HG02763 (cell line): ENCODE measurements at regions not wholly inside any gene's neighbourhood (a gene's known extent, or its start where the extent isn't known, plus 50 kb on each side); places are given as distances from the start of the nearest gene placed in this dataset.
"Not testable (repeated sequence)": the region's sequence is repeated elsewhere in the genome, so short reads cannot be mapped to it uniquely, and the experiment has no call there.

Experiments used
- ATAC-seq: cut with Tn5 transposase; IDR thresholded peaks from one replicate; pipeline ENCODE4 v1.9.1; 2021; ENCODE audit warnings: mild to moderate bottlenecking, moderate library complexity; ENCODE audit not compliant: unreplicated experiment

DNA sequence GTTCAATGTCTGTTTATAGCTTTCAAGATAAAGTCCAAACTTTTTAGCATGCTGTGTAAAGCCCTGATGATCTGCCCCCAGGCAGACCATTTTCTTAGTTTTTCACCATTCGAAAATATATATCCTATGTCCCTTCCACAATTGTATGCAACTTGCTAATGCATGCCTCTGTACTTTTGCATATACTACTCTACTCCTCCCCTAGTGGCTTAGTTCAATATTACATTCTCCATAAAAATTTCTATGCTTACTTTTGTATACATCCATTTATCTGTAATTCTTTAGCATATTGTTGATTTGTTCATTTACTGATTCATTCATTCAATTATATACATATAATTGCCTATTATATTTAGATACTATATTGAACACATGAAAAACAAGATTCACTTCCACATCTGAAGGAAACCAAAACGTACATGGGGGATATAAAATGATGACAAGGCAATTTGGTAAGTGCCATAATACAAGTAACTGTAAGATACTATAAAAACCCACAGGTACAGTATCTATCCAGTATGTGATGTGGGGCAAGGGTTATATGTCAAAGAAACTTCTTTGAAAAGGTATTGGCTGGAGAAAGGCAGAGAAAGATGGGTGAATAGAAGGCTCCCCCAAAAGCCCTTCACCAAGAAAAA is 902.5 kb downstream of the FAM133A start:
- no peak for ATAC-seq

DNA sequence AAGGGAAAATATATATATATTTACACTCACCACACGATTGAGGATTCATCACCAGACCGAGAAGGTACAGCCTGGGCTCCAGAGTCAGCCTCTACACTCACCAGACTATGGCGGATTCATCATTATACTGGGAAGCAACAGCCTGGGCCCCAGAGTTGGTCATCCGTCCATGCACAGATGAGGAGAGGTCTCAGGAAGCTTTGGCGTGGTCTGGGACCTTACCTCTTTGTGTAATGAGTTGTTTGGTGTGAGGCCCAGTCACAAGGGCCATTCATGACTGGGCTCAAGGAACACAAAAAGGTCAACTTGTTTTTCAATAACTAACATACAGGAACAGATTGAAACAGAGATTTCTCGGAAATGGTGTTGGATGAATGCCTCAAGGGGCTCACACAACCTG is 926.1 kb downstream of the FAM133A start:
- ATAC-seq, result no peak

GRCh38 chrX:94612140-94612539 is 938.1 kb downstream of the FAM133A start:
- ATAC-seq, result no peak

GRCh38 chrX:94633237-94633636 is 959.2 kb downstream of the FAM133A start:
- ATAC-seq, result no peak

DNA sequence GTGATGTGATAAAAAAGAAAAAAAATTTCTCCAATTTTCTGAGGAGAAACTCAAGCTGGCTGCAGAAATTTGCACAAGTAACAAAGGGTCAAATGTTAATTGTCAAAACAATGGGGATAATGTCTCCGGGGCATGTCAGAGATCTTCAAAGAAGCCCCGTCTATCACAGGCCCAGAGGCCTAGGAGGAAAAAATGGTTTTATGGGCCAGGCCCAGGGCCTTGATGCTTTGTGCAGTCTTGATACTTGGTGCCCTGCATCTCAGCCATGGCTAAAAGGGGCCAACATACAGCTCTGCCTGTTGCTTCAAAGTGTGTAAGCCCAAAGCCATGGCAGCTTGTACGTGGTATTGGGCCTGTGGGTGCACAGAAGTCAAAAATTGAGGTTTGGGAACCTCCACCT is 961.0 kb downstream of the FAM133A start:
- ATAC-seq, result no peak

- ATAC-seq, result no peak
These were observed 971.7 kb downstream of the FAM133A start for GRCh38 chrX:94645726-94646125.

DNA sequence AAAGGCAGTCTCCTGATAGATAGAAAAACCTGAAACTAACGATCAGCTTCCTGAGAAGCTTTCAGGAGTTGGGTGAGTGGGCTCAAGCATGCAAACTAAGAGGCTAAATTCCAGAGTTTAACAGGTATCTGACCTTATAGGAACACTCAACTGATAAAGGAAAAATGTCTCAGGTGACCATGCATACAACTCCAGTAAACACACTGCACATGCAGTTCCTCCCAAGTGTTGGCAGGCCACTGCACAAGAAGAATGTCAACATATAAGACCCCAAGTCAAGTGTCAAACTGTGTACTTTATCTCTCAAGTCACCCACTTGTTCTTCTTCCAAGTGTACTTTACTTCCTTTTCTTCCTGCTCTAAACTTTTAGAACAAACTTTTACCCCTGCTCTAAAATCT is 981.2 kb downstream of the FAM133A start:
- no peak for ATAC-seq

DNA sequence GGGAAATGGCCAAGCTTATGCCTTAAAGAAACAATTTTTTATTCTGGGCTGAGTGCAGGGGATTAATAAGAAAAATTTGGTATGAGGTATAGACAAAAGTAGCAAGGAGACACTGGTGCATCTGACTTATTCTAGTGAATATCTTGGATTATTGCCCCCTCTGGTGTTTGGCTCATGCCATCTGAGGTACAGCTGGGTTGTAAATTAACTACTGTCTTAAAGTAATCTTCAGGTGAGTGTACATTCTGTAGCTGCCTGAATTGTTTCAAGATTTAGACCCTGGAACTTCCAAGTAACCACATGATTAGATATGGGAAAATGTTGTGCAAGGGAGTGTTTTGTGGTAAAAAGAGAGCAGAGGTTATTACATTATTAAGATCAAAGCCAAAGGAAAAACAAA is 988.7 kb downstream of the FAM133A start:
- ATAC-seq, result no peak

GRCh38 chrX:94676285-94676684 is 1002.3 kb downstream of the FAM133A start:
- no peak for ATAC-seq

DNA sequence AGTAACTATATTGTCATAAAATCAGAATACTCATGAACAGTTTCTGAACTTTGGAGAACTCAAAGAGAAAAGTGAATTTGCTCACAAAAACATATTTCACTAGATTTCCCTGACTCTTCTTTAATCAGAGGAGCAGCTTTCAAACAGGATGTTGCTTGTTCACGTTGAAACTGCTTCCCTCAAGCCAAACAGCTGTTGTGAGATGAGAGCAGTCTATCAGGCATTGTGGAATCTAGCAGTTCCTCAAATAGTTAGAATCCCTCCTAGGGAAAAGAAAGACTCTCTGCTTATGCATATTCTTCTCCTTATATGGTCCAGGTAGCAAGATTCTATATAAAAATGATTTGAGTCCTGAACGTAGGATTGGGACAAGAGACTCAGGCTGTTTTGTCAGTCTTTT is 1012.1 kb downstream of the FAM133A start:
- ATAC-seq, result no peak

GRCh38 chrX:94695910-94696309 is 1021.9 kb downstream of the FAM133A start:
- ATAC-seq, result no peak

DNA sequence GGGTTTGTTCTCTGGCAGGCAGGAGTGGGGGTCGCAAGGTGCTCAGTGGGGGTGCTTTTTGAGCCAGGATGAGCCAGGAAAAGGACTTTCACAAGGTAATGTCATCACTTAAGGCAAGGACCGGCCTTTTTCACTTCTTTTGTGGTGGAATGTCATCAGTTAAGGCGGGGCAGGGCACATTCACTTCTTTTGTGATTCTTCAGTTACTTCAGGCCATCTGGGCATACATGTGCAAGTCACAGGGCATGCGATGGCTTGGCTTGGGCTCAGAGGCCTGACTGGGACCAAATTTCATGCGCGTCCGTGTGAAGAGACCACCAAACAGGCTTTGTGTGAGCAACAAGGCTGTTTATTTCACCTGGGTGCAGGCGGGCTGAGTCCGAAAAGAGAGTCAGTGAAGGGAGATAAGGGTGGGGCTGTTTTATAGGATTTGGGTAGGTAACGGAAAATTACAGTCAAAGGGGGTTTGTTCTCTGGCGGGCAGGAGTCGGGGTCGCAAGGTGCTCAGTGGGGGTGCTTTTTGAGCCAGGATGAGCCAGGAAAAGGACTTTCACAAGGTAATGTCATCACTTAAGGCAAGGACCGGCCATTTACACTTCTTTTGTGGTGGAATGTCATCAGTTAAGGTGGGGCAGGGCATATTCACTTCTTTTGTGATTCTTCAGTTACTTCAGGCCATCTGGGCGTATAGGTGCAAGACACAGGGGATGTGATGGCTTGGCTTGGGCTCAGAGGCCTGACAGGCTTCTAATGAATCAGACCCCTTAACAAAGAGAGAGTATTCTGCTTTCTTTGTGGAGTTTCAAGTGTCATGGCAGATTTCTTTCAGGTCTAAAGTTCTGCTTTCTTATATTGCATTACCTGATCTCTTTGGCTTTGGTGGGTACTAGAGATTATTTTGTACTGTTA is 1030.6 kb downstream of the FAM133A start:
- ATAC-seq, result not testable (repeated sequence)

GRCh38 chrX:94721386-94721785 is 1047.4 kb downstream of the FAM133A start:
- no peak for ATAC-seq

DNA sequence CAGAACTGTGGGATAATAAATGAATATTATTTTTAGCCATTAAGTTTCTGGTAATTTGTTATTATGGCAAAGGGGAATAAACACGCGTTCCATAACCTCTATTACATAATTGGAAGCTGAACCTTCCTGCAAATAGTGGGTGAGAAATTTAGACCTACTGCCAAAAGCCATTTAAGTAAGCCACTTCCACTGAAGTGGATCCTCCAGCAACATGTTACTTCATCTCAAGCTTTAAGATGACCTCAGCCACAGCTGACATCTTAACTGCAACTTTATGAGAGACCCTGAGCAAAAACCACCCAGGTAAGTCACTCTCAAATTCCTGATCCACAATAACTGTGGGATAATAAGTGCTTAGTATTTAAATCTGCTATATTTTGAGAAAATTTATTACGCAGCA is 1048.6 kb downstream of the FAM133A start:
- no peak for ATAC-seq

DNA sequence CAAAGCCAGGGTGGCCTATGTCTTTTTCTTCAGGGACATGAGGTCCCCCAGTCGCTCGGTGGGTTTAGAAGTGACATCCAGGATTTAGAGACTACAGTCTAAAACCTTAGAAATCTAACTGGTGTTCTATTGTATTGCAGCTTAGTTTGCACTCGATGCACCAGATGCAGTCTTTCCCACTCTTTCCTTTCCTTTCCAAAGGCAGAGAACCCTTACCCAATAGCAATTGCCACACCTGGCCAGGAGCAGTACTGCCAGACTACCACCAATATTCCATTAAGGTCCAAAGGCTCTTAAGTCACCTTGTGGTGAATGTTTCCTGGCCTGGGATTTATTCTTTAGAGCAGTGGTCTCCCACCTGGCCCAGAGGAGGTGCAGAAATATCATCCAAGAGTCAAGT is 1068.8 kb downstream of the FAM133A start:
- ATAC-seq, result no peak

DNA sequence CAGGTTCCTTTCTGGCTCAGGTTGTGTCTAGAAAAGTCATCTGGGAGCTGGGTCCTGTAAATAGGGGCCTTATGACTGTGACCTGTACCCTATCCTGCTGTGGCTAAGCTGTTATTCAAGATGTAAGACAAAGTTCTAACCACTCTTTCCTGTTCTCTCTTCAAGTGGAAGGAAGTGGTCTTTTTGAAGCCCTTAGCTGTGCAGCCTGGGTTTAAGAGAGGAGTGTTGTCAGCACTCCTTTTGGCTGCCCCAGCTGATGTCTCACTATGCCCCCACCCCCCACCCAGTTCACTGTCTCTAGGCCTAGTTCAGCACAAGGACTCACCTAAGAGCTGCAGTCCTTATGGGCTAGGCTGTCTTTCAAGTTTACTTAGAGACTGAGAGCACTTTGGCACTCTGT is 1069.5 kb downstream of the FAM133A start:
- ATAC-seq, result no peak

GRCh38 chrX:94744786-94745185 is 1070.8 kb downstream of the FAM133A start:
- no peak for ATAC-seq

DNA sequence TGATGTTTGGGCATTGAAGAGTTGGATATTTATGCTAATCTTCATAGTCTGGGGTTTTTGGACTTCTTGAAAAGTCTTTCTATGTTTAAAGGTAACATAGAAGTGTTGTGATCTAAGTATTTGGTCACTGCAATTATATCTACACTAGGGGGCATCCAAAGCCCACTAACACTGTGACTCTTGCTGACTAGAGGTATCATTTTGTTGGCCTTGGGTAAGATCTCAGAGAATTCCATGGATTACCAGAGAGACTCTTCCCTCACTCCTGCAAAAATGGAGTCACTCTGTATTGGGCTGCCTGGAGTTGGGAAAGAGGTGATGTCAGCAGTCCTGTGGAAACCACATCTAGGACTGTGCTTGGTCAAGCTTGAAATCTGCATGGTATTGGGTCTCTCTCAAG is 1077.6 kb downstream of the FAM133A start:
- no peak for ATAC-seq

DNA sequence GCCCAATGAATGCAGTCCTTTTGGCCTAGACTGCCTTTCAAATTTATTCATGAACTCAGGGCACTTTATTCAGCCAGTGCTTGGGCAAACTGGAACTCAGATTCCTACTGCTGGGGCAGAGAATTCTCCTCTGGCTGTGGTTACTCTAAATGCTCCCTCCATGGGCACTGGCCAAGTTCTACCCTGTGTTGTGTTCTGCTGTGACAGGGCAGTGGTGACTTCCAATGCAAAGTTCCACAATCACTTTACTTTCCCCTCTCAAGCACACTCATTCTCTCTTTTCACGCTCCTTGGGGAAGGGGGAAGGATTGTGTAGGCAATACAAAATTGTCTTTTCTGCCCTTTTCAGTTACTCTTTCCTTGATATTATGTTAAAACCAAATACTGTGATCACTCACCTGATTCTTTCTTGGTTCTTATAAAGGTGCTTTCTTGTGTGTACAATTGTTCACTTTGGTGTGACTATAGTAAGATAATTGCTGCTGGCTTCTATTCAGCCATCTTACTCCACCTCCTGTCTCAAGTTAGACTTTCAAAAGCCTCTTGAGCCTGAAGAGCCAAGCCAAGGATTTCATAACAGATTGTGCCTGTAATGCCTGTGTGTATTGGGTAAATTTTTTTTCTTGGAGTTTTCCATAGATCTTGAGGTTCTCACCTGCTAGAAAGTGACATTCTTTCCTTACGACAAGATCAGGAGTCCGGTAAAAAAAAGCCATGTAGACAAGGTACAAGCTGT is 1078.6 kb downstream of the FAM133A start:
- no peak for ATAC-seq

GRCh38 chrX:94758130-94758529 is 1084.1 kb downstream of the FAM133A start:
- ATAC-seq, result no peak

DNA sequence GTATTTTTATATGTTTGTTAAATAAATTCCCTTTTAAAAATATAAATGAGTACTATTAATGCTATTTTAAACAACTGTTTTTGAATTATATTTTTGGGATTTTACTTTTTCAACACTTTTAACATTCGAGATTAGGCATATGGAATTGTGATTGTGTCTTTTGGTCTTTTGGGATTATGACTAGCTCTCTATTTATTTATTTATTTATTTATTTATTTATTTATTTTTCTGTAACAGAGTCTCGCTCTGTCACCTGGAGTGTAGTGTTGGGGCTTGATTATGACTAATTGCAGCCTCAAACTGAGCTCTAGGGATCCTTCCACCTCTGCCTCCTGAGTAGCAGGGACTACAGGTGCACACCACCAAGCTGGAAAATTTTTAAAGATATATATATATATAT is 1101.6 kb downstream of the FAM133A start:
- no peak for ATAC-seq

DNA sequence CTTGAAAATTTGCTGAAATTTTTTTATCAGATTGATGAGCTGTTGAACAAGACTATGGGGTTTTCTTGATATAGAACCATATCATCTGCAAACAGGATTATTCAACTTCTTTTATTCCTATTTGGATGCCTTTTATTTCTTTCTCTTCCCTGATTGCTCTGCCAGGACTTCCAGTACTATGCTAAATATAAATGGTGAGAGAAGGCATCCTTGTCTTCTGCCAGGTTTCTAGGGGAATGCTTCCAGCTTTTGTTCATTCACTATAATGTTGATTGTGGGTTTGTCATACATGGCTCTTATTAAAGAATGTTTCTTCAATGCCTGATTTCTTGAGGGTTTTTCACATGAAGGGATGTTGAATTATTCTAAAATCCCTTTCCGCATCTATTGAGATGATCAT is 1139.5 kb downstream of the FAM133A start:
- no peak for ATAC-seq
